ENCODE measurements at regions not wholly inside any gene's neighbourhood (a gene's known extent, or its start where the extent isn't known, plus 50 kb on each side); places are given as distances from the start of the nearest gene placed in this dataset.

DNA sequence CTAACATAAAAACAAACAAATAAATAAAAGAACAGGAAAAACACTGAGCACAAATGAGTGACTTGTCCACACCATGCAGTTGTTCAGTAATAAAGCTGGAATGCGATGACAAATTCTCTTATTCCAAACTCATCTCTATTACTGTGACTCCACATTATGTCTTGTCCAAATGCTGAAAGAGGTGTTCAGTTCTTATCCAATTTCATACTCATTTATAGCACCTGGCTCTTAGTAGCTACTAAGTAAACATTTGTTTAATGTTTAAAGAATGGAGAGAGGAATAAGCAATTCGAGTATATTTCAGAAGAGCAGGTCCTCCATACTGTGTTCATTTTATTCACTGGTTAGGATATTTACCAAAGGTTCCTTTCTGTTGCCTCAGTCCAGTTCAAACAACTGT is 439.0 kb upstream of the JAG1 start:
- TF ChIP-seq EZH2 (IDR thresholded peaks at IDR 0.05; ENCODE audit: low read depth, unreplicated experiment) (no peak), REST (IDR thresholded peaks at IDR 0.05; ENCODE audit: unreplicated experiment) (no peak), CREB1 (CRISPR knock-in tag; IDR thresholded peaks at IDR 0.05; ENCODE audit: low read depth) (no peak), ZNF331 (CRISPR knock-in tag; IDR thresholded peaks at IDR 0.05; ENCODE audit: low read depth) (no peak), POLR2AphosphoS5 (IDR thresholded peaks at IDR 0.05; ENCODE audit: low read depth) (no peak), ETS1 (IDR thresholded peaks at IDR 0.05) (no peak), NANOG (IDR thresholded peaks at IDR 0.05; ENCODE audit: borderline replicate concordance) (no peak), STAT1 (IDR thresholded peaks at IDR 0.05; ENCODE audit: unreplicated experiment) (no peak), EZH2phosphoT487 (IDR thresholded peaks at IDR 0.05; ENCODE audit: unreplicated experiment) (no peak)
- TF ChIP-seq, protein P1, sequence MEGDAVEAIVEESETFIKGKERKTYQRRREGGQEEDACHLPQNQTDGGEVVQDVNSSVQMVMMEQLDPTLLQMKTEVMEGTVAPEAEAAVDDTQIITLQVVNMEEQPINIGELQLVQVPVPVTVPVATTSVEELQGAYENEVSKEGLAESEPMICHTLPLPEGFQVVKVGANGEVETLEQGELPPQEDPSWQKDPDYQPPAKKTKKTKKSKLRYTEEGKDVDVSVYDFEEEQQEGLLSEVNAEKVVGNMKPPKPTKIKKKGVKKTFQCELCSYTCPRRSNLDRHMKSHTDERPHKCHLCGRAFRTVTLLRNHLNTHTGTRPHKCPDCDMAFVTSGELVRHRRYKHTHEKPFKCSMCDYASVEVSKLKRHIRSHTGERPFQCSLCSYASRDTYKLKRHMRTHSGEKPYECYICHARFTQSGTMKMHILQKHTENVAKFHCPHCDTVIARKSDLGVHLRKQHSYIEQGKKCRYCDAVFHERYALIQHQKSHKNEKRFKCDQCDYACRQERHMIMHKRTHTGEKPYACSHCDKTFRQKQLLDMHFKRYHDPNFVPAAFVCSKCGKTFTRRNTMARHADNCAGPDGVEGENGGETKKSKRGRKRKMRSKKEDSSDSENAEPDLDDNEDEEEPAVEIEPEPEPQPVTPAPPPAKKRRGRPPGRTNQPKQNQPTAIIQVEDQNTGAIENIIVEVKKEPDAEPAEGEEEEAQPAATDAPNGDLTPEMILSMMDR (conservative IDR thresholded peaks at IDR 0.05; ENCODE audit: low read depth in 2 of 2), result no peak

Measured in GM23338 (cell line).